Keratinocyte (primary cell): ENCODE measurements at regions not wholly inside any gene's neighbourhood (a gene's known extent, or its start where the extent isn't known, plus 50 kb on each side); places are given as distances from the start of the nearest gene placed in this dataset.

Source experiments
- DNase-seq: peaks from one replicate; pipeline ENCODE4 v3.0.0-alpha.2; 2011; ENCODE audit warnings: low read depth, missing footprints, low spot score
- FAIRE-seq: peaks from 2 replicates; lab custom pipeline; 2011; peaks lifted over from hg19 to GRCh38; lab: Jason Lieb, UNC
- H2AFZ ChIP-seq: 2 replicates; pipeline ENCODE4 v1.6.0; 2012; ENCODE audit warnings: low read length, control low read depth, inconsistent platforms; ENCODE audit not compliant: control insufficient read depth
- H3K27ac ChIP-seq: 2 replicates; pipeline ENCODE4 v1.5.1; 2011; ENCODE audit warnings: low read length; ENCODE audit not compliant: control insufficient read depth, insufficient read depth
- H3K27me3 ChIP-seq: 3 replicates; pipeline ENCODE4 v1.6.0; 2011; ENCODE audit warnings: low read length; ENCODE audit not compliant: control insufficient read depth, insufficient read depth; ENCODE audit errors: extremely low read depth
- H3K36me3 ChIP-seq, 2 experiments: 2 replicates in 1 of 2; 3 replicates in 1 of 2; pipeline ENCODE4 v1.5.1; 2011; ENCODE audit warnings: low read length in 2 of 2, mild to moderate bottlenecking in 1 of 2; ENCODE audit not compliant: control insufficient read depth in 2 of 2, insufficient read depth in 2 of 2; ENCODE audit errors: extremely low read depth in 1 of 2
- H3K4me1 ChIP-seq: 3 replicates; pipeline ENCODE4 v1.5.1; 2011; ENCODE audit warnings: low read length; ENCODE audit not compliant: control insufficient read depth, insufficient read depth; ENCODE audit errors: extremely low read depth
- H3K4me2 ChIP-seq: 3 replicates; pipeline ENCODE4 v1.6.0; 2011; ENCODE audit warnings: low read depth, low read length; ENCODE audit not compliant: control insufficient read depth, insufficient read depth; ENCODE audit errors: extremely low read depth
- H3K4me3 ChIP-seq, 3 experiments: fragments of 200-600 bp in 1 of 3; sonication (generic) in 1 of 3; 2 replicates in 2 of 3; 3 replicates in 1 of 3; pipeline ENCODE4 v1.5.1; 2011 to 2016; ENCODE audit warnings: low read length in 3 of 3, mild to moderate bottlenecking in 3 of 3, control low read depth in 2 of 3, inconsistent platforms in 1 of 3, low read depth in 1 of 3, mixed read lengths in 1 of 3, mixed run types in 1 of 3, moderate library complexity in 1 of 3; ENCODE audit not compliant: control insufficient read depth in 2 of 3, insufficient read depth in 2 of 3; ENCODE audit errors: extremely low read depth in 1 of 3
- H3K79me2 ChIP-seq: 2 replicates; pipeline ENCODE4 v1.6.0; 2012; ENCODE audit warnings: low read length; ENCODE audit not compliant: control insufficient read depth, insufficient read depth
- H3K9ac ChIP-seq: 3 replicates; pipeline ENCODE4 v1.6.0; 2011; ENCODE audit warnings: low read length; ENCODE audit not compliant: control insufficient read depth, insufficient read depth; ENCODE audit errors: extremely low read depth
- H3K9me1 ChIP-seq: 3 replicates; pipeline ENCODE4 v1.6.0; 2011; ENCODE audit warnings: low read length; ENCODE audit not compliant: control insufficient read depth, insufficient read depth; ENCODE audit errors: extremely low read depth
- H3K9me3 ChIP-seq: 2 replicates; pipeline ENCODE4 v1.5.1; 2012; ENCODE audit warnings: low read depth, low read length; ENCODE audit not compliant: control insufficient read depth
- H4K20me1 ChIP-seq: 3 replicates; pipeline ENCODE4 v1.6.0; 2011; ENCODE audit warnings: low read length; ENCODE audit not compliant: control insufficient read depth, insufficient read depth; ENCODE audit errors: extremely low read depth
- EZH2 ChIP-seq: IDR thresholded peaks from one replicate; pipeline ENCODE4 v1.6.1; 2012; ENCODE audit warnings: inconsistent platforms, mild to moderate bottlenecking, low read length, moderate library complexity
- dilution Hi-C: fragments of 300-500 bp; cut with MboI; formaldehyde crosslinking; loops from one replicate; pipeline ENCODE4 v1.7.0; 2020; ENCODE audit warnings: low sequenced_read_pairs; ENCODE audit not compliant: extremely low pct_ligation_motif_present
- TF ChIP-seq, protein P1 (sequence below), 3 experiments: IDR thresholded peaks in 1 of 3; conservative IDR thresholded peaks in 1 of 3; optimal IDR thresholded peaks in 1 of 3; 2 replicates in 2 of 3; 3 replicates in 1 of 3; pipeline versions ENCODE3 to v1.5.1; 2011; ENCODE audit warnings: low read length in 3 of 3, mild to moderate bottlenecking in 3 of 3, moderate library complexity in 2 of 3, control low read depth in 1 of 3, inconsistent platforms in 1 of 3; ENCODE audit not compliant: insufficient read depth in 2 of 3; ENCODE audit errors: extremely low read depth in 1 of 3

DNA sequence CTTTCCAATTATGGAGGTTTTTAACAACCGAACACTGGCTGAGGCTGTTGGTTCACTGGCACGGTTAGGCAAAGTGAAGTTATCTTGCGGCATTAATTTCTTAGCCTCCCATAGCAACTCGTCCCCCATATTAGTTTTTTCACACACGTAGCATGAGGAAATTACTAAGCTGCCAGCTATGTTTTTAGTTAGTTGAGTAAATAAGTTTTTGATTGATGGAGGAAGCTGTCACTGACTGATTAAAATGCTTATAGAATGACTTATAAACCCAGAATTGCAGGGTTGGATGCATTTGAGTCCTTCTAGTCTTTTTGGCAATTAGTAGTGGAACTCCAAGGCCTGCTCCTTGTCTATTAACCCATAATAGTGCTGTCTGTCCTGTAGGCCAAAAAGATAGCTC is 97.1 kb downstream of the ALG10 start:
- no peaks in the 10 kb centered on the region for H3K79me2 ChIP-seq
- H3K4me3 ChIP-seq, result no peak overlapping the region
- FAIRE-seq (no peak), DNase-seq (no peak)
- H3K27ac ChIP-seq, result no peak overlapping the region
- H3K27me3 ChIP-seq, result no peaks in the 10 kb centered on the region
- no peaks in the 10 kb centered on the region for H3K9me1 ChIP-seq
- no peak overlapping the region for H3K4me2 ChIP-seq
- H3K9me3 ChIP-seq, result no peaks in the 10 kb centered on the region
- no peaks in the 10 kb centered on the region for H4K20me1 ChIP-seq
- H2AFZ ChIP-seq, result no peak overlapping the region
- no peaks in the 10 kb centered on the region for H3K4me1 ChIP-seq
- no peaks in the 10 kb centered on the region for H3K36me3 ChIP-seq
- TF ChIP-seq, protein P1, sequence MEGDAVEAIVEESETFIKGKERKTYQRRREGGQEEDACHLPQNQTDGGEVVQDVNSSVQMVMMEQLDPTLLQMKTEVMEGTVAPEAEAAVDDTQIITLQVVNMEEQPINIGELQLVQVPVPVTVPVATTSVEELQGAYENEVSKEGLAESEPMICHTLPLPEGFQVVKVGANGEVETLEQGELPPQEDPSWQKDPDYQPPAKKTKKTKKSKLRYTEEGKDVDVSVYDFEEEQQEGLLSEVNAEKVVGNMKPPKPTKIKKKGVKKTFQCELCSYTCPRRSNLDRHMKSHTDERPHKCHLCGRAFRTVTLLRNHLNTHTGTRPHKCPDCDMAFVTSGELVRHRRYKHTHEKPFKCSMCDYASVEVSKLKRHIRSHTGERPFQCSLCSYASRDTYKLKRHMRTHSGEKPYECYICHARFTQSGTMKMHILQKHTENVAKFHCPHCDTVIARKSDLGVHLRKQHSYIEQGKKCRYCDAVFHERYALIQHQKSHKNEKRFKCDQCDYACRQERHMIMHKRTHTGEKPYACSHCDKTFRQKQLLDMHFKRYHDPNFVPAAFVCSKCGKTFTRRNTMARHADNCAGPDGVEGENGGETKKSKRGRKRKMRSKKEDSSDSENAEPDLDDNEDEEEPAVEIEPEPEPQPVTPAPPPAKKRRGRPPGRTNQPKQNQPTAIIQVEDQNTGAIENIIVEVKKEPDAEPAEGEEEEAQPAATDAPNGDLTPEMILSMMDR (optimal IDR thresholded peaks at IDR 0.05 in 1 of 3, IDR thresholded peaks at IDR 0.05 in 1 of 3, conservative IDR thresholded peaks at IDR 0.05 in 1 of 3; ENCODE audit: extremely low read depth in 1 of 3, insufficient read depth in 2 of 3, low read length in 3 of 3), result no peak
- no peak for TF ChIP-seq EZH2
- H3K9ac ChIP-seq, result no peak overlapping the region
- dilution Hi-C loops, result no loop called here

GRCh38 chr12:34121360-34121759 is 99.1 kb downstream of the ALG10 start:
- Histone ChIP-seq H3K4me1 (no peaks in the 10 kb centered on the region), H3K4me3 (no peak overlapping the region), H3K9me1 (no peaks in the 10 kb centered on the region), H3K9me3 (no peaks in the 10 kb centered on the region), H3K36me3 (no peaks in the 10 kb centered on the region), H3K27me3 (no peaks in the 10 kb centered on the region), H3K27ac (no peak overlapping the region), H2AFZ (no peak overlapping the region), H3K79me2 (no peaks in the 10 kb centered on the region), H3K9ac (no peak overlapping the region), H3K4me2 (no peak overlapping the region), H4K20me1 (no peaks in the 10 kb centered on the region)
- TF ChIP-seq, protein P1 (optimal IDR thresholded peaks at IDR 0.05 in 1 of 3, IDR thresholded peaks at IDR 0.05 in 1 of 3, conservative IDR thresholded peaks at IDR 0.05 in 1 of 3; ENCODE audit: extremely low read depth in 1 of 3, insufficient read depth in 2 of 3, low read length in 3 of 3), result no peak
- TF ChIP-seq EZH2, result no peak
- DNase-seq (no peak), FAIRE-seq (no peak)
- dilution Hi-C loops, result no loop called here
